SU-DHL-6 (cell line): ENCODE measurements at regions not wholly inside any gene's neighbourhood (a gene's known extent, or its start where the extent isn't known, plus 50 kb on each side); places are given as distances from the start of the nearest gene placed in this dataset.

Source experiments
- H2AFZ ChIP-seq: fragments of 200-600 bp; sonication (generic); 2 replicates; pipeline ENCODE4 v1.6.1; 2014; ENCODE audit warnings: low read depth, mild to moderate bottlenecking, moderate library complexity, mixed read lengths, antibody characterized with exemption, low read length; ENCODE audit not compliant: severe bottlenecking
- H3F3A ChIP-seq: fragments of 200-600 bp; shearing (Covaris generic); 2 replicates; pipeline ENCODE4 v1.6.0; 2016; ENCODE audit warnings: antibody characterized with exemption, mild to moderate bottlenecking; ENCODE audit not compliant: insufficient read depth
- H3K27ac ChIP-seq: fragments of 200-600 bp; sonication (generic); 2 replicates; pipeline ENCODE4 v1.5.1; 2016; ENCODE audit warnings: low read depth, mild to moderate bottlenecking, low read length, moderate library complexity, mixed read lengths
- H3K27me3 ChIP-seq: fragments of 200-600 bp; sonication (generic), shearing (Covaris generic); 2 replicates; pipeline ENCODE4 v1.6.0; 2014; ENCODE audit warnings: mild to moderate bottlenecking, low read length
- H3K36me3 ChIP-seq: fragments of 200-600 bp; sonication (generic); 2 replicates; pipeline ENCODE4 v1.6.1; 2014; ENCODE audit warnings: mild to moderate bottlenecking, low read length, mixed read lengths
- H3K4me2 ChIP-seq: fragments of 300-600, 200-600 bp; shearing (Covaris generic), sonication (generic); 2 replicates; pipeline ENCODE4 v1.6.0; 2014; ENCODE audit warnings: low read length, low read depth, mild to moderate bottlenecking; ENCODE audit not compliant: poor library complexity, severe bottlenecking
- H3K4me3 ChIP-seq: fragments of 200-600 bp; sonication (generic); 2 replicates; pipeline ENCODE4 v1.5.1; 2014; ENCODE audit warnings: antibody characterized with exemption, low read length, mild to moderate bottlenecking, mixed read lengths; ENCODE audit not compliant: insufficient read depth, poor library complexity, severe bottlenecking
- H3K79me2 ChIP-seq: fragments of 200-600 bp; sonication (generic); 2 replicates; pipeline ENCODE4 v1.6.1; 2014; ENCODE audit warnings: mild to moderate bottlenecking, low read length, moderate library complexity; ENCODE audit not compliant: insufficient read depth
- H3K9ac ChIP-seq: fragments of 200-600 bp; sonication (generic); 2 replicates; pipeline ENCODE4 v1.7.0; 2014; ENCODE audit warnings: mild to moderate bottlenecking, low read length
- H3K9me2 ChIP-seq: fragments of 200-600 bp; sonication (generic); replicated peaks from 2 replicates; pipeline ENCODE4 v1.6.1; 2014; ENCODE audit warnings: low read length; ENCODE audit not compliant: insufficient read depth
- H3K9me3 ChIP-seq: fragments of 200-600 bp; sonication (generic); 2 replicates; pipeline ENCODE4 v1.6.1; 2014; ENCODE audit warnings: low read length, mixed read lengths; ENCODE audit not compliant: insufficient read depth
- H4K20me1 ChIP-seq: fragments of 200-600 bp; sonication (generic); 2 replicates; pipeline ENCODE4 v1.6.1; 2014; ENCODE audit warnings: low read depth, mild to moderate bottlenecking, antibody characterized with exemption, low read length, moderate library complexity, mixed read lengths
- EZH2phosphoT487 ChIP-seq: fragments of 200-600 bp; sonication (generic), shearing (Covaris generic); conservative IDR thresholded peaks from 2 replicates; pipeline ENCODE4 v1.6.1; 2018; ENCODE audit warnings: mild to moderate bottlenecking, antibody characterized with exemption, low read length, moderate library complexity, mixed read lengths
- TF ChIP-seq, protein P1 (sequence below): fragments of 200-600 bp; sonication (generic); IDR thresholded peaks from one replicate; pipeline ENCODE4 v1.5.1; 2017; ENCODE audit warnings: antibody characterized with exemption, mild to moderate bottlenecking, low read length, moderate library complexity; ENCODE audit not compliant: insufficient read depth, poor library complexity, severe bottlenecking

DNA sequence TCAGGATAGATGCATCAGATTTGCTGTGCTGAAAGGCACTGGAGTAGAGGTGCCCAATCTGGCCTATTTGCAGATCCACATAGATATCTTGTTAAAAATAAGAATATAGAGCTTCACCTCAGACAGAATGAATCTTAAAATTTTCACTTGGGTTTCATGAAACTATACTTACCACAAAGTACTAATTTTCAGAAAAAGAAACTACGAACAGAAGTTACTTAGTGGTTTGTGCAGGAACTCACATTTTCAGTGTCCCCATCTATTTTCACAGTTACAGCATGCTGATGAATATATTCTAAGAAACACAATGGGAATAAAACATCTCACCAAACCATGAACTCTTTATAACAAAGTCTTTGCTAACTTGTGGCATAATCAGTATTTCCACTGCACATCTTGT is 449.4 kb downstream of the RERGL start:
- Histone ChIP-seq H4K20me1 (no peaks in the 10 kb centered on the region), H3K4me3 (no peak overlapping the region), H3K79me2 (no peaks in the 10 kb centered on the region), H3K9me2 (no peaks in the 10 kb centered on the region), H3K27me3 (no peaks in the 10 kb centered on the region), H3K36me3 (no peaks in the 10 kb centered on the region), H3K9ac (no peak overlapping the region), H3K4me2 (no peak overlapping the region), H3K9me3 (no peaks in the 10 kb centered on the region), H3K27ac (no peak overlapping the region), H2AFZ (no peak overlapping the region), H3F3A (no peaks in the 10 kb centered on the region)
- no peak for TF ChIP-seq EZH2phosphoT487
- TF ChIP-seq, protein P1, sequence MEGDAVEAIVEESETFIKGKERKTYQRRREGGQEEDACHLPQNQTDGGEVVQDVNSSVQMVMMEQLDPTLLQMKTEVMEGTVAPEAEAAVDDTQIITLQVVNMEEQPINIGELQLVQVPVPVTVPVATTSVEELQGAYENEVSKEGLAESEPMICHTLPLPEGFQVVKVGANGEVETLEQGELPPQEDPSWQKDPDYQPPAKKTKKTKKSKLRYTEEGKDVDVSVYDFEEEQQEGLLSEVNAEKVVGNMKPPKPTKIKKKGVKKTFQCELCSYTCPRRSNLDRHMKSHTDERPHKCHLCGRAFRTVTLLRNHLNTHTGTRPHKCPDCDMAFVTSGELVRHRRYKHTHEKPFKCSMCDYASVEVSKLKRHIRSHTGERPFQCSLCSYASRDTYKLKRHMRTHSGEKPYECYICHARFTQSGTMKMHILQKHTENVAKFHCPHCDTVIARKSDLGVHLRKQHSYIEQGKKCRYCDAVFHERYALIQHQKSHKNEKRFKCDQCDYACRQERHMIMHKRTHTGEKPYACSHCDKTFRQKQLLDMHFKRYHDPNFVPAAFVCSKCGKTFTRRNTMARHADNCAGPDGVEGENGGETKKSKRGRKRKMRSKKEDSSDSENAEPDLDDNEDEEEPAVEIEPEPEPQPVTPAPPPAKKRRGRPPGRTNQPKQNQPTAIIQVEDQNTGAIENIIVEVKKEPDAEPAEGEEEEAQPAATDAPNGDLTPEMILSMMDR, result no peak

DNA sequence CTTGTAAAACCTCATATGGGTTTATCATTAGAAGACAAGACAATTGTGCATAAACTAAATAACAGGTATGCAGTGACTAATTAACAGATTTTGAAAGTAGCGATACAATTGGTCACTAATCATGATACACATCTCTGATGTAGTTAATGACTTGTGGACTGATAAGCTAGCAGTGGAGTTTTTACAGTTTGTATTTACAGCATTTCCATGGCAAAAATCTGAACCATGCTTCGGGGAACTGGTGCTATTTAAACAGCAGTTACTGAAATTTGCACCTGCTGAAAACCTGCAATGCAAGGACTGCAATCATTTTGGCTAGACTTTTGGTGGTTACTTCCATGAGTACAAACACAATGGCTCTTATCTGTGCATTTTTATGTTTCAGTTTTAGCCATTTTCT is 471.2 kb downstream of the RERGL start:
- Histone ChIP-seq H3F3A (no peaks in the 10 kb centered on the region), H3K4me3 (no peak overlapping the region), H3K79me2 (no peaks in the 10 kb centered on the region), H3K36me3 (no peaks in the 10 kb centered on the region), H3K9me3 (no peaks in the 10 kb centered on the region), H4K20me1 (no peaks in the 10 kb centered on the region), H3K27ac (no peak overlapping the region), H3K27me3 (no peaks in the 10 kb centered on the region), H3K9ac (no peak overlapping the region), H3K9me2 (no peaks in the 10 kb centered on the region), H2AFZ (no peak overlapping the region), H3K4me2 (no peak overlapping the region)
- no peak for TF ChIP-seq EZH2phosphoT487

DNA sequence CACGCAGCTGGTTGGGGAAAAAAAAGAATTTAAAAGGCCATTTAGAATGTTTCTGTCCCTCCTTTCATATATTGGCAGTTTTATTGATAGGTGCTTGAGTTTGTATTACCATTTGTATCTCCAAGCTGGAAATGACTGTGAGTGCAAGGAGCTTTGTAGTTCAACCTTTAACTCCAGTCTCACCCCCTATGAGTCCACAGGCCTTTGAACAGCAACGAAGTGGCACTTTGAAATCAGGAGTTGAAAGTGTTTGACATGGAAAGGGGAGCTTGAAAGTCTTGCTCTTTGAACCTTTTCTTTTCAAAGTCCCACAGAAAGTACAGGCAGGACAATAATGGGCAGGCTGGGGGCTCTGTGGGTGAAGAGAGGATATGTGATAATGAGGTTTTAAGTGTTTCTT is 480.3 kb downstream of the RERGL start:
- Histone ChIP-seq H3K79me2 (no peaks in the 10 kb centered on the region), H3K27ac (no peak overlapping the region), H3F3A (no peaks in the 10 kb centered on the region), H3K9me2 (no peaks in the 10 kb centered on the region), H3K4me2 (no peak overlapping the region), H3K9ac (no peak overlapping the region), H3K9me3 (no peaks in the 10 kb centered on the region), H3K4me3 (no peak overlapping the region), H2AFZ (no peak overlapping the region), H4K20me1 (no peaks in the 10 kb centered on the region), H3K27me3 (no peaks in the 10 kb centered on the region), H3K36me3 (no peaks in the 10 kb centered on the region)
- TF ChIP-seq, protein P1, result no peak
- TF ChIP-seq EZH2phosphoT487, result no peak

DNA sequence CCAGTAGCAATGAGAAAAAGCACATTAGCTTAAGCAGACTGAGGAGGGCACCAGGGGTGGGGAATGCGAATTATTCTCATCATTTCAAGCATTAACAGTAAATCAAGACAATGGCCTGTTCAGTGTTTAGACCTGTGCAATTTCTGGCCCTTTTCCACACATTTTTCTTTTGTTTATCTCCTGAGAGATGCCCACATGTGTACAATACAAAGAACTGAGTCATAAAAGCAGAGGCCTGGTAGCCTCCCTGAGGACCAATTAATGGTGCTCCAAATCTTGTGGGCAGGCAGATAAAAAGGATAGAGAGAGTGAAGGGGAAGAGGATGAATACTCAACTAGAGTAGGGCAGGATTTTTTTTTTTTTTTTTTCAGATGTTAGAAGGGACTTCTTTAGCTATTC is 480.8 kb downstream of the RERGL start:
- TF ChIP-seq, protein P1, result no peak
- no peak for TF ChIP-seq EZH2phosphoT487
- Histone ChIP-seq H3K27me3 (no peaks in the 10 kb centered on the region), H3K79me2 (no peaks in the 10 kb centered on the region), H3K9me3 (no peaks in the 10 kb centered on the region), H3K9ac (no peak overlapping the region), H3K27ac (no peak overlapping the region), H2AFZ (no peak overlapping the region), H3K4me3 (no peak overlapping the region), H3F3A (no peaks in the 10 kb centered on the region), H3K9me2 (no peaks in the 10 kb centered on the region), H3K36me3 (no peaks in the 10 kb centered on the region), H4K20me1 (no peaks in the 10 kb centered on the region), H3K4me2 (no peak overlapping the region)
